ENCODE measurements at regions not wholly inside any gene's neighbourhood (a gene's known extent, or its start where the extent isn't known, plus 50 kb on each side); places are given as distances from the start of the nearest gene placed in this dataset.

- no peaks in the 10 kb centered on the region for H3K79me2 ChIP-seq (ENCODE audit: low read depth)
- Mint-ChIP-seq H3K4me1 (no peaks in the 10 kb centered on the region), H3K4me3 (no peak overlapping the region), H3K36me3 (no peaks in the 10 kb centered on the region), H3K27me3 (ENCODE audit: insufficient read depth, low read depth) (no peaks in the 10 kb centered on the region), H3K27ac (no peak overlapping the region), H3K9me3 (no peaks in the 10 kb centered on the region)
- H3K4me2 ChIP-seq, result no peak overlapping the region
- no peak overlapping the region for H2AFZ ChIP-seq (replicated peaks)
- H3K4me1 ChIP-seq, result no peaks in the 10 kb centered on the region
- no peak for DNase-seq (ENCODE audit: low spot score)
- no peak overlapping the region for H3K9ac ChIP-seq
- H3K27ac ChIP-seq, result no peak overlapping the region
- no peaks in the 10 kb centered on the region for H3K9me3 ChIP-seq (ENCODE audit: low read depth)
- TF ChIP-seq EZH2 (IDR thresholded peaks at IDR 0.05) (no peak), EZH2phosphoT487 (IDR thresholded peaks at IDR 0.05) (no peak), CTCF (IDR thresholded peaks at IDR 0.05) (no peak)
- no peaks in the 10 kb centered on the region for H3F3A ChIP-seq (ENCODE audit: low read depth)
- H3K27me3 ChIP-seq, result no peaks in the 10 kb centered on the region
- no peaks in the 10 kb centered on the region for H3K36me3 ChIP-seq
- H4K20me1 ChIP-seq (ENCODE audit: low read depth), result no peaks in the 10 kb centered on the region
- H3K4me3 ChIP-seq, result no peak overlapping the region
These were observed 482.3 kb downstream of the ZBBX start for GRCh38 chr3:166897811-166898210.

- Mint-ChIP-seq H3K27me3 (ENCODE audit: insufficient read depth, low read depth) (no peaks in the 10 kb centered on the region), H3K27ac (no peak overlapping the region), H3K4me1 (no peaks in the 10 kb centered on the region), H3K9me3 (no peaks in the 10 kb centered on the region), H3K36me3 (no peaks in the 10 kb centered on the region), H3K4me3 (no peak overlapping the region)
- no peaks in the 10 kb centered on the region for H3K36me3 ChIP-seq
- H4K20me1 ChIP-seq (ENCODE audit: low read depth), result no peaks in the 10 kb centered on the region
- no peak overlapping the region for H2AFZ ChIP-seq (replicated peaks)
- H3K4me2 ChIP-seq, result no peak overlapping the region
- H3K9ac ChIP-seq, result no peak overlapping the region
- H3K27me3 ChIP-seq, result no peaks in the 10 kb centered on the region
- no peak for DNase-seq (ENCODE audit: low spot score)
- H3K4me1 ChIP-seq, result no peaks in the 10 kb centered on the region
- no peak for TF ChIP-seq EZH2phosphoT487 (IDR thresholded peaks at IDR 0.05)
- no peak for TF ChIP-seq EZH2 (IDR thresholded peaks at IDR 0.05)
- TF ChIP-seq CTCF (IDR thresholded peaks at IDR 0.05), result no peak
- no peaks in the 10 kb centered on the region for H3K79me2 ChIP-seq (ENCODE audit: low read depth)
- H3F3A ChIP-seq (ENCODE audit: low read depth), result no peaks in the 10 kb centered on the region
- H3K27ac ChIP-seq, result no peak overlapping the region
- no peak overlapping the region for H3K4me3 ChIP-seq
- H3K9me3 ChIP-seq (ENCODE audit: low read depth), result no peaks in the 10 kb centered on the region
These were observed 490.9 kb downstream of the ZBBX start for GRCh38 chr3:166889241-166889640.

GRCh38 chr3:166879661-166880060 is 500.4 kb downstream of the ZBBX start:
- Histone ChIP-seq H3K4me1 (no peaks in the 10 kb centered on the region), H3K27ac (no peak overlapping the region), H3K4me3 (no peak overlapping the region), H3K27me3 (no peaks in the 10 kb centered on the region), H3K9me3 (ENCODE audit: low read depth) (no peaks in the 10 kb centered on the region), H3K79me2 (ENCODE audit: low read depth) (no peaks in the 10 kb centered on the region), H3K4me2 (no peak overlapping the region), H2AFZ (replicated peaks) (peak overlapping the region; percentile 68), H3K36me3 (no peaks in the 10 kb centered on the region), H3F3A (ENCODE audit: low read depth) (peaks cover 15% of the 10 kb centered on the region), H3K9ac (no peak overlapping the region), H4K20me1 (ENCODE audit: low read depth) (no peaks in the 10 kb centered on the region)
- no peaks in the 10 kb centered on the region for H3K4me1 Mint-ChIP-seq
- no peak overlapping the region for H3K4me3 Mint-ChIP-seq
- no peaks in the 10 kb centered on the region for H3K9me3 Mint-ChIP-seq
- no peak for DNase-seq (ENCODE audit: low spot score)
- TF ChIP-seq EZH2 (IDR thresholded peaks at IDR 0.05), result no peak
- TF ChIP-seq CTCF (IDR thresholded peaks at IDR 0.05), result no peak
- no peak for TF ChIP-seq EZH2phosphoT487 (IDR thresholded peaks at IDR 0.05)
- no peaks in the 10 kb centered on the region for H3K36me3 Mint-ChIP-seq
- no peaks in the 10 kb centered on the region for H3K27me3 Mint-ChIP-seq (ENCODE audit: insufficient read depth, low read depth)
- no peak overlapping the region for H3K27ac Mint-ChIP-seq

GRCh38 chr3:166877971-166878370 is 502.1 kb downstream of the ZBBX start:
- H2AFZ ChIP-seq (replicated peaks), result no peak overlapping the region
- no peaks in the 10 kb centered on the region for H3K4me1 ChIP-seq
- Mint-ChIP-seq H3K36me3 (no peaks in the 10 kb centered on the region), H3K27ac (no peak overlapping the region), H3K4me1 (no peaks in the 10 kb centered on the region), H3K27me3 (ENCODE audit: insufficient read depth, low read depth) (no peaks in the 10 kb centered on the region), H3K9me3 (no peaks in the 10 kb centered on the region), H3K4me3 (no peak overlapping the region)
- H3K79me2 ChIP-seq (ENCODE audit: low read depth), result no peaks in the 10 kb centered on the region
- H3K36me3 ChIP-seq, result no peaks in the 10 kb centered on the region
- no peaks in the 10 kb centered on the region for H4K20me1 ChIP-seq (ENCODE audit: low read depth)
- H3K9ac ChIP-seq, result no peak overlapping the region
- H3K4me3 ChIP-seq, result no peak overlapping the region
- peaks cover 15% of the 10 kb centered on the region for H3F3A ChIP-seq (ENCODE audit: low read depth)
- H3K27ac ChIP-seq, result no peak overlapping the region
- no peaks in the 10 kb centered on the region for H3K9me3 ChIP-seq (ENCODE audit: low read depth)
- no peak overlapping the region for H3K4me2 ChIP-seq
- no peak for DNase-seq (ENCODE audit: low spot score)
- TF ChIP-seq EZH2 (IDR thresholded peaks at IDR 0.05) (no peak), EZH2phosphoT487 (IDR thresholded peaks at IDR 0.05) (no peak), CTCF (IDR thresholded peaks at IDR 0.05) (no peak)
- H3K27me3 ChIP-seq, result no peaks in the 10 kb centered on the region
